K562 (cell line): ENCODE measurements at regions not wholly inside any gene's neighbourhood (a gene's known extent, or its start where the extent isn't known, plus 50 kb on each side); places are given as distances from the start of the nearest gene placed in this dataset.

Experiments
- ETV5 ChIP-seq: sonication (generic); formaldehyde crosslinking; IDR thresholded peaks from 2 replicates; pipeline ENCODE4 v1.4.0; 2020; ENCODE audit warnings: low read depth, mild to moderate bottlenecking, missing genetic modification reagents
- HNRNPL ChIP-seq: fragments of 200-400 bp; formaldehyde crosslinking; IDR thresholded peaks from 2 replicates; pipeline ENCODE4 v1.6.1; 2017; ENCODE audit warnings: low read depth, mild to moderate bottlenecking, low read length
- L3MBTL2 ChIP-seq: fragments of 450-650 bp; IDR thresholded peaks from 2 replicates; pipeline ENCODE4 v1.6.1; 2016; ENCODE audit warnings: mild to moderate bottlenecking, moderate library complexity
- MECOM ChIP-seq: fragments of 250-450 bp; sonication (Bioruptor Pico); IDR thresholded peaks from 2 replicates; pipeline ENCODE4 v1.8.0; 2022; ENCODE audit warnings: inconsistent platforms
- SOX6 ChIP-seq: fragments of 450-650 bp; IDR thresholded peaks from 2 replicates; pipeline ENCODE4 v1.6.1; 2014; ENCODE audit warnings: mild to moderate bottlenecking
- ZC3H4 ChIP-seq: sonication (generic); formaldehyde crosslinking; IDR thresholded peaks from 2 replicates; pipeline ENCODE4 v1.9.0; 2021; ENCODE audit warnings: missing genetic modification reagents, borderline replicate concordance
- ZNF589 ChIP-seq: fragments of 200-800 bp; sonication (Bioruptor generic); IDR thresholded peaks from 2 replicates; pipeline ENCODE4 v1.6.1; 2016; ENCODE audit warnings: low read depth, missing genetic modification characterization, missing compliant biosample characterization
- TF ChIP-seq, protein P1 (sequence below): fragments of 450-650 bp; IDR thresholded peaks from 2 replicates; pipeline ENCODE4 v1.6.1; 2016; ENCODE audit warnings: mild to moderate bottlenecking, moderate library complexity
- TF ChIP-seq, protein P2 (sequence below): sonication (generic); formaldehyde crosslinking; IDR thresholded peaks from 2 replicates; pipeline ENCODE4 v1.8.0; 2022; ENCODE audit warnings: missing genetic modification reagents, mild to moderate bottlenecking, moderate library complexity, borderline replicate concordance
- TF ChIP-seq, protein P3 (sequence below): sonication (generic); formaldehyde crosslinking; IDR thresholded peaks from 2 replicates; pipeline ENCODE4 v1.8.1; 2023; ENCODE audit warnings: mild to moderate bottlenecking, missing genetic modification reagents
- TF ChIP-seq, protein P4 (sequence below), 2 experiments: fragments of 450-650 bp; IDR thresholded peaks; 2 replicates each; pipeline ENCODE4 v1.6.1; 2016

DNA sequence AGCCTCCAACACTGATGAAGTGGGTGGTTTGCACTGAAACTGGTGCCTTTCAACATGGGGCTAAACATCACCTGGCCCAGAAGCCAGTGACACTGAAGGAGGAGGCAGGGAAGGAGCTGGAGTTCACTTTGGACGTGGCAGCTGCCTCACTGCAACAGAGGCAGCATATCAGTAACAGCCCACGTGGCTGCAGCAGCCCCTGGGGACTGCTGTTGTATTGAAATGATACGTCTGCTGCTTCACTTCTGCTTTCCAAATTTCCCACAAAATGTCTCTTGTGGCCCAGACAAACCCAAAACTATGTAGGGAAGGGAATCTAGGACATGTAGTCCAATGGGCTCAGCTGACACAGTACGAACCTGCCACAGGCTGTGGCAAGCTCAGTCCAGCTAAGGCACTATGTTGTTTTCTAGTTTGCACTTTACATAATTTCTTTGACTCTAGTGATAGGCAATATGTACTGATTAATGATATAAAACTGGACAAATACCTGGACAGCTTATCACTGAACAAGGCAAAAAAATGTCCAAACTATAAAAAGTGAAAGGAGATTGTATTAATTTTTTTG is 84.7 kb upstream of the RAPGEF2 start (continued):
- no peak for TF ChIP-seq SOX6
- no peak for TF ChIP-seq MECOM
- TF ChIP-seq, protein P1, sequence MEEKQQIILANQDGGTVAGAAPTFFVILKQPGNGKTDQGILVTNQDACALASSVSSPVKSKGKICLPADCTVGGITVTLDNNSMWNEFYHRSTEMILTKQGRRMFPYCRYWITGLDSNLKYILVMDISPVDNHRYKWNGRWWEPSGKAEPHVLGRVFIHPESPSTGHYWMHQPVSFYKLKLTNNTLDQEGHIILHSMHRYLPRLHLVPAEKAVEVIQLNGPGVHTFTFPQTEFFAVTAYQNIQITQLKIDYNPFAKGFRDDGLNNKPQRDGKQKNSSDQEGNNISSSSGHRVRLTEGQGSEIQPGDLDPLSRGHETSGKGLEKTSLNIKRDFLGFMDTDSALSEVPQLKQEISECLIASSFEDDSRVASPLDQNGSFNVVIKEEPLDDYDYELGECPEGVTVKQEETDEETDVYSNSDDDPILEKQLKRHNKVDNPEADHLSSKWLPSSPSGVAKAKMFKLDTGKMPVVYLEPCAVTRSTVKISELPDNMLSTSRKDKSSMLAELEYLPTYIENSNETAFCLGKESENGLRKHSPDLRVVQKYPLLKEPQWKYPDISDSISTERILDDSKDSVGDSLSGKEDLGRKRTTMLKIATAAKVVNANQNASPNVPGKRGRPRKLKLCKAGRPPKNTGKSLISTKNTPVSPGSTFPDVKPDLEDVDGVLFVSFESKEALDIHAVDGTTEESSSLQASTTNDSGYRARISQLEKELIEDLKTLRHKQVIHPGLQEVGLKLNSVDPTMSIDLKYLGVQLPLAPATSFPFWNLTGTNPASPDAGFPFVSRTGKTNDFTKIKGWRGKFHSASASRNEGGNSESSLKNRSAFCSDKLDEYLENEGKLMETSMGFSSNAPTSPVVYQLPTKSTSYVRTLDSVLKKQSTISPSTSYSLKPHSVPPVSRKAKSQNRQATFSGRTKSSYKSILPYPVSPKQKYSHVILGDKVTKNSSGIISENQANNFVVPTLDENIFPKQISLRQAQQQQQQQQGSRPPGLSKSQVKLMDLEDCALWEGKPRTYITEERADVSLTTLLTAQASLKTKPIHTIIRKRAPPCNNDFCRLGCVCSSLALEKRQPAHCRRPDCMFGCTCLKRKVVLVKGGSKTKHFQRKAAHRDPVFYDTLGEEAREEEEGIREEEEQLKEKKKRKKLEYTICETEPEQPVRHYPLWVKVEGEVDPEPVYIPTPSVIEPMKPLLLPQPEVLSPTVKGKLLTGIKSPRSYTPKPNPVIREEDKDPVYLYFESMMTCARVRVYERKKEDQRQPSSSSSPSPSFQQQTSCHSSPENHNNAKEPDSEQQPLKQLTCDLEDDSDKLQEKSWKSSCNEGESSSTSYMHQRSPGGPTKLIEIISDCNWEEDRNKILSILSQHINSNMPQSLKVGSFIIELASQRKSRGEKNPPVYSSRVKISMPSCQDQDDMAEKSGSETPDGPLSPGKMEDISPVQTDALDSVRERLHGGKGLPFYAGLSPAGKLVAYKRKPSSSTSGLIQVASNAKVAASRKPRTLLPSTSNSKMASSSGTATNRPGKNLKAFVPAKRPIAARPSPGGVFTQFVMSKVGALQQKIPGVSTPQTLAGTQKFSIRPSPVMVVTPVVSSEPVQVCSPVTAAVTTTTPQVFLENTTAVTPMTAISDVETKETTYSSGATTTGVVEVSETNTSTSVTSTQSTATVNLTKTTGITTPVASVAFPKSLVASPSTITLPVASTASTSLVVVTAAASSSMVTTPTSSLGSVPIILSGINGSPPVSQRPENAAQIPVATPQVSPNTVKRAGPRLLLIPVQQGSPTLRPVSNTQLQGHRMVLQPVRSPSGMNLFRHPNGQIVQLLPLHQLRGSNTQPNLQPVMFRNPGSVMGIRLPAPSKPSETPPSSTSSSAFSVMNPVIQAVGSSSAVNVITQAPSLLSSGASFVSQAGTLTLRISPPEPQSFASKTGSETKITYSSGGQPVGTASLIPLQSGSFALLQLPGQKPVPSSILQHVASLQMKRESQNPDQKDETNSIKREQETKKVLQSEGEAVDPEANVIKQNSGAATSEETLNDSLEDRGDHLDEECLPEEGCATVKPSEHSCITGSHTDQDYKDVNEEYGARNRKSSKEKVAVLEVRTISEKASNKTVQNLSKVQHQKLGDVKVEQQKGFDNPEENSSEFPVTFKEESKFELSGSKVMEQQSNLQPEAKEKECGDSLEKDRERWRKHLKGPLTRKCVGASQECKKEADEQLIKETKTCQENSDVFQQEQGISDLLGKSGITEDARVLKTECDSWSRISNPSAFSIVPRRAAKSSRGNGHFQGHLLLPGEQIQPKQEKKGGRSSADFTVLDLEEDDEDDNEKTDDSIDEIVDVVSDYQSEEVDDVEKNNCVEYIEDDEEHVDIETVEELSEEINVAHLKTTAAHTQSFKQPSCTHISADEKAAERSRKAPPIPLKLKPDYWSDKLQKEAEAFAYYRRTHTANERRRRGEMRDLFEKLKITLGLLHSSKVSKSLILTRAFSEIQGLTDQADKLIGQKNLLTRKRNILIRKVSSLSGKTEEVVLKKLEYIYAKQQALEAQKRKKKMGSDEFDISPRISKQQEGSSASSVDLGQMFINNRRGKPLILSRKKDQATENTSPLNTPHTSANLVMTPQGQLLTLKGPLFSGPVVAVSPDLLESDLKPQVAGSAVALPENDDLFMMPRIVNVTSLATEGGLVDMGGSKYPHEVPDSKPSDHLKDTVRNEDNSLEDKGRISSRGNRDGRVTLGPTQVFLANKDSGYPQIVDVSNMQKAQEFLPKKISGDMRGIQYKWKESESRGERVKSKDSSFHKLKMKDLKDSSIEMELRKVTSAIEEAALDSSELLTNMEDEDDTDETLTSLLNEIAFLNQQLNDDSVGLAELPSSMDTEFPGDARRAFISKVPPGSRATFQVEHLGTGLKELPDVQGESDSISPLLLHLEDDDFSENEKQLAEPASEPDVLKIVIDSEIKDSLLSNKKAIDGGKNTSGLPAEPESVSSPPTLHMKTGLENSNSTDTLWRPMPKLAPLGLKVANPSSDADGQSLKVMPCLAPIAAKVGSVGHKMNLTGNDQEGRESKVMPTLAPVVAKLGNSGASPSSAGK, result peak; percentile 30
- TF ChIP-seq, protein P2, sequence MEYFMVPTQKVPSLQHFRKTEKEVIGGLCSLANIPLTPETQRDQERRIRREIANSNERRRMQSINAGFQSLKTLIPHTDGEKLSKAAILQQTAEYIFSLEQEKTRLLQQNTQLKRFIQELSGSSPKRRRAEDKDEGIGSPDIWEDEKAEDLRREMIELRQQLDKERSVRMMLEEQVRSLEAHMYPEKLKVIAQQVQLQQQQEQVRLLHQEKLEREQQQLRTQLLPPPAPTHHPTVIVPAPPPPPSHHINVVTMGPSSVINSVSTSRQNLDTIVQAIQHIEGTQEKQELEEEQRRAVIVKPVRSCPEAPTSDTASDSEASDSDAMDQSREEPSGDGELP (CRISPR knock-in tag), result peak; percentile 40; the same call in 1 of the 2 replicates
- TF ChIP-seq, protein P3, sequence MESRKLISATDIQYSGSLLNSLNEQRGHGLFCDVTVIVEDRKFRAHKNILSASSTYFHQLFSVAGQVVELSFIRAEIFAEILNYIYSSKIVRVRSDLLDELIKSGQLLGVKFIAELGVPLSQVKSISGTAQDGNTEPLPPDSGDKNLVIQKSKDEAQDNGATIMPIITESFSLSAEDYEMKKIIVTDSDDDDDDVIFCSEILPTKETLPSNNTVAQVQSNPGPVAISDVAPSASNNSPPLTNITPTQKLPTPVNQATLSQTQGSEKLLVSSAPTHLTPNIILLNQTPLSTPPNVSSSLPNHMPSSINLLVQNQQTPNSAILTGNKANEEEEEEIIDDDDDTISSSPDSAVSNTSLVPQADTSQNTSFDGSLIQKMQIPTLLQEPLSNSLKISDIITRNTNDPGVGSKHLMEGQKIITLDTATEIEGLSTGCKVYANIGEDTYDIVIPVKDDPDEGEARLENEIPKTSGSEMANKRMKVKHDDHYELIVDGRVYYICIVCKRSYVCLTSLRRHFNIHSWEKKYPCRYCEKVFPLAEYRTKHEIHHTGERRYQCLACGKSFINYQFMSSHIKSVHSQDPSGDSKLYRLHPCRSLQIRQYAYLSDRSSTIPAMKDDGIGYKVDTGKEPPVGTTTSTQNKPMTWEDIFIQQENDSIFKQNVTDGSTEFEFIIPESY (CRISPR knock-in tag), result peak; percentile 32; the same call in 1 of the 2 replicates
- no peak for TF ChIP-seq HNRNPL
- peak; percentile 53; the same call in 1 of the 2 replicates for TF ChIP-seq L3MBTL2
- no peak for TF ChIP-seq ZNF589 (CRISPR knock-in tag)
- TF ChIP-seq, protein P4, sequence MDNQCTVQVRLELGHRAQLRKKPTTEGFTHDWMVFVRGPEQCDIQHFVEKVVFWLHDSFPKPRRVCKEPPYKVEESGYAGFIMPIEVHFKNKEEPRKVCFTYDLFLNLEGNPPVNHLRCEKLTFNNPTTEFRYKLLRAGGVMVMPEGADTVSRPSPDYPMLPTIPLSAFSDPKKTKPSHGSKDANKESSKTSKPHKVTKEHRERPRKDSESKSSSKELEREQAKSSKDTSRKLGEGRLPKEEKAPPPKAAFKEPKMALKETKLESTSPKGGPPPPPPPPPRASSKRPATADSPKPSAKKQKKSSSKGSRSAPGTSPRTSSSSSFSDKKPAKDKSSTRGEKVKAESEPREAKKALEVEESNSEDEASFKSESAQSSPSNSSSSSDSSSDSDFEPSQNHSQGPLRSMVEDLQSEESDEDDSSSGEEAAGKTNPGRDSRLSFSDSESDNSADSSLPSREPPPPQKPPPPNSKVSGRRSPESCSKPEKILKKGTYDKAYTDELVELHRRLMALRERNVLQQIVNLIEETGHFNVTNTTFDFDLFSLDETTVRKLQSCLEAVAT (IDR thresholded peaks at IDR 0.05), result no peak
- no peak for TF ChIP-seq ZC3H4 (CRISPR knock-in tag)
- no peak for TF ChIP-seq ETV5 (CRISPR knock-in tag)
